Kidney (tissue), 13 donors: ENCODE measurements at regions not wholly inside any gene's neighbourhood (a gene's known extent, or its start where the extent isn't known, plus 50 kb on each side); places are given as distances from the start of the nearest gene placed in this dataset.

Source experiments
- DNase-seq, 5 donors: peaks; one replicate each; pipeline ENCODE4 v3.0.0-alpha.2; 2013 to 2020
- FAIRE-seq: peaks from 2 replicates; lab custom pipeline; 2012; peaks lifted over from hg19 to GRCh38; lab: Jason Lieb, UNC
- H3K27ac ChIP-seq, 2 donors: one replicate each; pipeline ENCODE4 v1.7.0; 2013; ENCODE audit warnings: low read depth in 2 of 2, low read length in 2 of 2, inconsistent platforms in 1 of 2
- H3K27me3 ChIP-seq: one replicate; pipeline ENCODE4 v1.7.1; 2013; ENCODE audit warnings: low read length, inconsistent platforms; ENCODE audit not compliant: control insufficient read depth, insufficient read depth
- H3K36me3 ChIP-seq, 3 donors: one replicate each; pipeline versions ENCODE4 v1.7.0 to v1.7.1; 2013; ENCODE audit warnings: low read length in 3 of 3, control low read depth in 1 of 3, inconsistent platforms in 1 of 3; ENCODE audit not compliant: insufficient read depth in 3 of 3, control insufficient read depth in 2 of 3
- H3K4me1 ChIP-seq, 3 donors: one replicate each; pipeline versions ENCODE4 v1.7.0 to v1.7.1; 2013; ENCODE audit warnings: low read length in 3 of 3, inconsistent platforms in 1 of 3, low read depth in 1 of 3; ENCODE audit not compliant: control insufficient read depth in 2 of 3, insufficient read depth in 2 of 3
- H3K4me3 ChIP-seq, 3 donors: one replicate each; pipeline versions ENCODE4 v1.7.0 to v1.8.1; 2013; ENCODE audit warnings: low read length in 3 of 3, control low read depth in 1 of 3, inconsistent platforms in 1 of 3
- H3K9ac ChIP-seq, 3 donors: one replicate each; pipeline versions ENCODE4 v1.7.0 to v1.7.1; 2013; ENCODE audit warnings: low read length in 3 of 3, control low read depth in 1 of 3, inconsistent platforms in 1 of 3
- H3K9me3 ChIP-seq, 3 donors: one replicate each; pipeline versions ENCODE4 v1.7.0 to v1.7.1; 2013; ENCODE audit warnings: low read length in 3 of 3, control low read depth in 1 of 3, inconsistent platforms in 1 of 3; ENCODE audit not compliant: control insufficient read depth in 2 of 3, insufficient read depth in 1 of 3
- intact Hi-C: fragments of 100-400 bp; cut with DNase I; formaldehyde crosslinking; loops from one replicate; pipeline ENCODE4 v1.11.1; 2022
- TF ChIP-seq, protein P1 (sequence below): IDR thresholded peaks from 3 replicates; pipeline ENCODE4 v1.5.1; 2012; ENCODE audit warnings: mild to moderate bottlenecking, moderate library complexity, borderline replicate concordance; ENCODE audit not compliant: insufficient read depth; ENCODE audit errors: extremely low read depth
- donor health status: control.
- donor health status: control.
- donor health status: control.
- donor health status: control.
- donor health status: control.
- donor health status: DM: yes; HTN: yes; CAD: no.
- donor health status: Normal renal cell carcinoma (clear cell type).

DNA sequence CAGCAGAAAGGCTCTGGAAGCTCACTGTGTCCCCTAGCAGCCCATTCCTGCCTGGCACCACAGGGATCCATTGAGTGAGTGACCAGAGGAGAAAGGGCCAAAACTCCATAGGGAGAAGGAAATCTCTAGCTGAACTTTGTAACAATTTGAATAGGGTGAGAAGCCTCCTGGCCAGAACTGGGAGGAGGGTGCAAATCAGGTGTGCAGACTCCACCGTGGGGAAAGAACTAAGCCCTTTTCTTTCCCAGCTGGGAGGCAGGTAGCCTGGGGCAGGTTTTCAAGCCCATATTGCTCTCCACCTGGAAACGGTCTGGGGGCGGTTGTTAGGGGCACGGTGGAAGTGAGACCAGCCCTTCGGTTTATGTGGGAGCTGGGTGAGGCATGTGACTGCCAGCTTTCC, 227.2 kb downstream of the SNCA start:
- peaks cover 0 to 3% (median 0%) of the 10 kb centered on the region in 3 donors for H3K4me1 ChIP-seq
- no peak for FAIRE-seq
- intact Hi-C loops, result no loop called here
- no peak overlapping the region for H3K27ac ChIP-seq
- H3K27me3 ChIP-seq, result no peaks in the 10 kb centered on the region
- no peak overlapping the region for H3K4me3 ChIP-seq
- DNase-seq, result no peak
- peaks cover 0 to 3% (median 0%) of the 10 kb centered on the region in 3 donors for H3K9me3 ChIP-seq
- TF ChIP-seq, protein P1, sequence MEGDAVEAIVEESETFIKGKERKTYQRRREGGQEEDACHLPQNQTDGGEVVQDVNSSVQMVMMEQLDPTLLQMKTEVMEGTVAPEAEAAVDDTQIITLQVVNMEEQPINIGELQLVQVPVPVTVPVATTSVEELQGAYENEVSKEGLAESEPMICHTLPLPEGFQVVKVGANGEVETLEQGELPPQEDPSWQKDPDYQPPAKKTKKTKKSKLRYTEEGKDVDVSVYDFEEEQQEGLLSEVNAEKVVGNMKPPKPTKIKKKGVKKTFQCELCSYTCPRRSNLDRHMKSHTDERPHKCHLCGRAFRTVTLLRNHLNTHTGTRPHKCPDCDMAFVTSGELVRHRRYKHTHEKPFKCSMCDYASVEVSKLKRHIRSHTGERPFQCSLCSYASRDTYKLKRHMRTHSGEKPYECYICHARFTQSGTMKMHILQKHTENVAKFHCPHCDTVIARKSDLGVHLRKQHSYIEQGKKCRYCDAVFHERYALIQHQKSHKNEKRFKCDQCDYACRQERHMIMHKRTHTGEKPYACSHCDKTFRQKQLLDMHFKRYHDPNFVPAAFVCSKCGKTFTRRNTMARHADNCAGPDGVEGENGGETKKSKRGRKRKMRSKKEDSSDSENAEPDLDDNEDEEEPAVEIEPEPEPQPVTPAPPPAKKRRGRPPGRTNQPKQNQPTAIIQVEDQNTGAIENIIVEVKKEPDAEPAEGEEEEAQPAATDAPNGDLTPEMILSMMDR, result no peak
- H3K36me3 ChIP-seq, result no peaks in the 10 kb centered on the region
- H3K9ac ChIP-seq, result no peak overlapping the region

DNA sequence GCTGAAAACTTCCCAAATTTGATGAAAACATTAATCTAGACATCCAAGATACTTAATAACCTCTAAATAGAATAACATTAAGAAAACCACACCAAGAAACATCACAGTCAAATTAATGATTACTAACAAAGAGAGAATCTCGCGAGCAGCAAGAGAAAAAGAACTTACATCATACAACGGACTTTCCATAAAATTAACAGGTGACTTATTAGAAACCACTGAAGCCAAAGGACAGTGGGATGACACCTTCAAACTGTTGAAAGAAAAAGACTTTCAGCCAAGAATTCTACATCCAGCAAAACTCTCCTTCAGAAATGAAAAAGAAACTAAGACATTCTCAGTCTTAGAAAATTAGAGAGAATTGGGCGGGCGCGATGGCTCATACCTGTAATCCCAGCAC, 232.0 kb downstream of the SNCA start:
- Histone ChIP-seq H3K27me3 (no peaks in the 10 kb centered on the region), H3K4me1 (peaks cover 0 to 3% (median 0%) of the 10 kb centered on the region in 3 donors), H3K4me3 (no peak overlapping the region), H3K27ac (no peak overlapping the region), H3K9ac (no peak overlapping the region), H3K36me3 (no peaks in the 10 kb centered on the region), H3K9me3 (no peaks in the 10 kb centered on the region)
- FAIRE-seq (no peak), DNase-seq (no peak)
- intact Hi-C loops, result no loop called here
- TF ChIP-seq, protein P1, result no peak

DNA sequence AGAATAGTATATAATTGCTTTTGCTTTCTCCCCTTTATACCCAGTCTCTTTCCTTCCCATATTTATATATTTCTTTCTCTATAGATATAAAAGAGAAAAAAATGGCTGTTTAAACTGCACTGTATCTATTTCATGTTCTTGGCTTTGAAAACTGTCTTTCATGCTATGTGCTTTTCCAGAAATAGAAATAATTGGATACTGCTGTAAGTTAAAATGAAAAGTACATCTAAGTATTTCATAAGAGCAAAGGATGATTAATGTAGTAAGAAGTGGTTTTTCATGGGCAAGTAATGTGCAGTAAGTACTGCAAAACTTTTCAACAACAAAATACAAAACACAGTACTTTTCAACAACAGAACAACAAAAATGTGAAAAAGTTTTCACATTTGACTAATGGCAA, 237.9 kb downstream of the SNCA start:
- Histone ChIP-seq H3K9me3 (no peaks in the 10 kb centered on the region), H3K4me3 (no peak overlapping the region)

More for the DNA sequence above, 237.9 kb downstream of the SNCA start:
- Histone ChIP-seq H3K36me3 (no peaks in the 10 kb centered on the region), H3K4me1 (no peaks in the 10 kb centered on the region), H3K9ac (no peak overlapping the region), H3K27me3 (no peaks in the 10 kb centered on the region), H3K27ac (no peak overlapping the region)
- no peak for DNase-seq
- FAIRE-seq, result no peak
- TF ChIP-seq, protein P1, result no peak
- intact Hi-C loops, result no loop called here
